Panc1 (cell line): ENCODE measurements at regions not wholly inside any gene's neighbourhood (a gene's known extent, or its start where the extent isn't known, plus 50 kb on each side); places are given as distances from the start of the nearest gene placed in this dataset.

Experiments
- ATAC-seq: fragments of 200-7000 bp; cut with Tn5 transposase; 2 replicates; pipeline ENCODE4 v1.9.1; 2020; ENCODE audit warnings: mild to moderate bottlenecking, moderate library complexity
- BruUV-seq: library from RNA; stranded (reverse); fragments of 400-500 nt; replicated peaks from 2 replicates; lab custom pipeline; 2021; lab: Mats Ljungman, UMichigan
- CTCF ChIA-PET: fragments of 300-600 bp; sonication (Branson Sonifier 250); formaldehyde crosslinking; loops from one replicate; lab custom pipeline; 2022; ENCODE audit warnings: antibody characterized with exemption; lab: Charles Lee
- POLR2A ChIA-PET: fragments of 300-600 bp; sonication (Branson Sonifier 250); formaldehyde crosslinking; loops from one replicate; lab custom pipeline; 2022; ENCODE audit warnings: antibody characterized with exemption; lab: Charles Lee
- DNase-seq: peaks from one replicate; pipeline ENCODE4 v3.0.0-alpha.2; 2010; ENCODE audit warnings: low read depth, low spot score
- H3K27ac ChIP-seq: 2 replicates; pipeline ENCODE4 v1.5.1; 2011; ENCODE audit warnings: mild to moderate bottlenecking, low read length, inconsistent platforms
- H3K27me3 ChIP-seq: fragments of 200-500 bp; sonication (Bioruptor generic); 2 replicates; pipeline ENCODE4 v1.6.0; 2014; ENCODE audit warnings: low read length, inconsistent platforms; ENCODE audit not compliant: control insufficient read depth, insufficient read depth
- H3K36me3 ChIP-seq: fragments of 200-500 bp; sonication (Bioruptor generic); 2 replicates; pipeline ENCODE4 v1.5.1; 2014; ENCODE audit warnings: inconsistent platforms, mild to moderate bottlenecking, low read length, moderate library complexity; ENCODE audit not compliant: control insufficient read depth, insufficient read depth
- H3K4me1 ChIP-seq: 2 replicates; pipeline ENCODE4 v1.5.1; 2011; ENCODE audit warnings: inconsistent platforms, mild to moderate bottlenecking, low read length, moderate library complexity; ENCODE audit not compliant: control insufficient read depth, insufficient read depth
- H3K4me3 ChIP-seq, 2 experiments: 2 replicates each; pipeline ENCODE4 v1.5.1; 2011 to 2012; ENCODE audit warnings: low read depth in 2 of 2, low read length in 2 of 2, mild to moderate bottlenecking in 2 of 2, inconsistent platforms in 1 of 2, moderate library complexity in 1 of 2
- H3K9me3 ChIP-seq: fragments of 200-500 bp; sonication (Bioruptor generic); 2 replicates; pipeline ENCODE4 v1.5.1; 2014; ENCODE audit warnings: low read depth, mild to moderate bottlenecking, inconsistent platforms, low read length, moderate library complexity; ENCODE audit not compliant: control insufficient read depth, insufficient read depth
- CTCF ChIP-seq: fragments of 450-650 bp; IDR thresholded peaks from 2 replicates; pipeline ENCODE4 v1.5.1; 2017; ENCODE audit warnings: mild to moderate bottlenecking
- POLR2AphosphoS5 ChIP-seq: IDR thresholded peaks from 2 replicates; pipeline ENCODE4 v1.6.1; 2012; ENCODE audit warnings: mild to moderate bottlenecking, low read depth, low read length, moderate library complexity
- SIN3A ChIP-seq: IDR thresholded peaks from 2 replicates; pipeline ENCODE4 v1.6.1; 2012; ENCODE audit warnings: low read depth, mild to moderate bottlenecking, low read length, moderate library complexity, borderline replicate concordance; ENCODE audit not compliant: insufficient read depth
- TCF7L2 ChIP-seq: IDR thresholded peaks from 2 replicates; pipeline ENCODE4 v1.6.1; 2011; ENCODE audit warnings: mild to moderate bottlenecking, low read depth, low read length, inconsistent platforms
- in situ Hi-C: cut with HindIII; loops from 2 replicates; pipeline ENCODE4 v1.10.0; 2016; ENCODE audit warnings: low sequenced_read_pairs, low pct_unique_long_range_greater_than_20kb
- intact Hi-C: fragments of 100-400 bp; cut with micrococcal nuclease; formaldehyde crosslinking; loops from one replicate; pipeline ENCODE4 v1.10.0; 2022; ENCODE audit not compliant: unreplicated experiment
- TF ChIP-seq, protein P1 (sequence below), 2 experiments: IDR thresholded peaks; 2 replicates each; pipeline ENCODE4 v1.6.1; 2011 to 2012; ENCODE audit warnings: low read depth in 2 of 2, control low read depth in 1 of 2, low read length in 1 of 2, mild to moderate bottlenecking in 1 of 2, moderate library complexity in 1 of 2; ENCODE audit not compliant: insufficient read depth in 1 of 2

GRCh38 chr2:181367906-181368435, 89.2 kb upstream of the ITGA4 start:
- no peak for ATAC-seq
- Histone ChIP-seq H3K27me3 (no peaks in the 10 kb centered on the region), H3K4me1 (no peaks in the 10 kb centered on the region), H3K27ac (no peak overlapping the region), H3K36me3 (no peaks in the 10 kb centered on the region), H3K4me3 (no peak overlapping the region), H3K9me3 (no peaks in the 10 kb centered on the region)
- intact Hi-C loops (no loop called here), in situ Hi-C loops (no loop called here)
- CTCF ChIA-PET = interaction anchor here (0.6 kb wide), 1 partner anchor 709 kb away, joined by 3 read pairs; no protein-coding TSS in a partner anchor
- no peak for DNase-seq
- POLR2A ChIA-PET = no interaction called here
- no TSS peak for BruUV-seq
- TF ChIP-seq TCF7L2 (no peak), POLR2AphosphoS5 (no peak), SIN3A (no peak), CTCF (no peak)
- TF ChIP-seq, protein P1, sequence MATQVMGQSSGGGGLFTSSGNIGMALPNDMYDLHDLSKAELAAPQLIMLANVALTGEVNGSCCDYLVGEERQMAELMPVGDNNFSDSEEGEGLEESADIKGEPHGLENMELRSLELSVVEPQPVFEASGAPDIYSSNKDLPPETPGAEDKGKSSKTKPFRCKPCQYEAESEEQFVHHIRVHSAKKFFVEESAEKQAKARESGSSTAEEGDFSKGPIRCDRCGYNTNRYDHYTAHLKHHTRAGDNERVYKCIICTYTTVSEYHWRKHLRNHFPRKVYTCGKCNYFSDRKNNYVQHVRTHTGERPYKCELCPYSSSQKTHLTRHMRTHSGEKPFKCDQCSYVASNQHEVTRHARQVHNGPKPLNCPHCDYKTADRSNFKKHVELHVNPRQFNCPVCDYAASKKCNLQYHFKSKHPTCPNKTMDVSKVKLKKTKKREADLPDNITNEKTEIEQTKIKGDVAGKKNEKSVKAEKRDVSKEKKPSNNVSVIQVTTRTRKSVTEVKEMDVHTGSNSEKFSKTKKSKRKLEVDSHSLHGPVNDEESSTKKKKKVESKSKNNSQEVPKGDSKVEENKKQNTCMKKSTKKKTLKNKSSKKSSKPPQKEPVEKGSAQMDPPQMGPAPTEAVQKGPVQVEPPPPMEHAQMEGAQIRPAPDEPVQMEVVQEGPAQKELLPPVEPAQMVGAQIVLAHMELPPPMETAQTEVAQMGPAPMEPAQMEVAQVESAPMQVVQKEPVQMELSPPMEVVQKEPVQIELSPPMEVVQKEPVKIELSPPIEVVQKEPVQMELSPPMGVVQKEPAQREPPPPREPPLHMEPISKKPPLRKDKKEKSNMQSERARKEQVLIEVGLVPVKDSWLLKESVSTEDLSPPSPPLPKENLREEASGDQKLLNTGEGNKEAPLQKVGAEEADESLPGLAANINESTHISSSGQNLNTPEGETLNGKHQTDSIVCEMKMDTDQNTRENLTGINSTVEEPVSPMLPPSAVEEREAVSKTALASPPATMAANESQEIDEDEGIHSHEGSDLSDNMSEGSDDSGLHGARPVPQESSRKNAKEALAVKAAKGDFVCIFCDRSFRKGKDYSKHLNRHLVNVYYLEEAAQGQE (IDR thresholded peaks at IDR 0.05; ENCODE audit: insufficient read depth in 1 of 2, low read depth in 2 of 2, low read length in 1 of 2) = no peak

- ATAC-seq (no peak), DNase-seq (no peak)
- POLR2A ChIA-PET = no interaction called here
- TF ChIP-seq SIN3A = no peak
- TF ChIP-seq TCF7L2 = no peak
- TF ChIP-seq POLR2AphosphoS5 = no peak
- TF ChIP-seq, protein P1 (IDR thresholded peaks at IDR 0.05; ENCODE audit: insufficient read depth in 1 of 2, low read depth in 2 of 2, low read length in 1 of 2) = no peak
- no peak for TF ChIP-seq CTCF
- BruUV-seq = no TSS peak
- no peak overlapping the region for H3K4me3 ChIP-seq
- no peaks in the 10 kb centered on the region for H3K36me3 ChIP-seq
- in situ Hi-C loops (no loop called here), intact Hi-C loops (no loop called here)
- H3K4me1 ChIP-seq = no peaks in the 10 kb centered on the region
- H3K27me3 ChIP-seq = no peaks in the 10 kb centered on the region
- no peak overlapping the region for H3K27ac ChIP-seq
- H3K9me3 ChIP-seq = no peaks in the 10 kb centered on the region
- CTCF ChIA-PET = no interaction called here
These were observed 87.1 kb upstream of the ITGA4 start for GRCh38 chr2:181370126-181370525.
